Psoas muscle (tissue), 7 donors: ENCODE measurements at regions not wholly inside any gene's neighbourhood (a gene's known extent, or its start where the extent isn't known, plus 50 kb on each side); places are given as distances from the start of the nearest gene placed in this dataset.
A peak's percentile ranks its signal among the peaks of the same experiment; 100 is the strongest.

Experiments
- ATAC-seq, 4 donors: fragments of 200-7000 bp; cut with Tn5 transposase; one replicate each; pipeline ENCODE4 v1.9.1; 2020; ENCODE audit warnings: moderate library complexity in 3 of 4, mild to moderate bottlenecking in 2 of 4
- DNase-seq, 2 donors: peaks; one replicate each; pipeline ENCODE4 v3.0.0-alpha.2; 2020
- H3K27ac ChIP-seq: fragments of 200-600 bp; one replicate; pipeline ENCODE4 v1.8.0; 2022
- H3K27me3 ChIP-seq, 3 donors: fragments of 200-600 bp in 1 of 3; one replicate each; pipeline versions ENCODE4 v1.6.1 to v1.8.0; 2013 to 2022; ENCODE audit warnings: low read length in 2 of 3, mild to moderate bottlenecking in 2 of 3, moderate library complexity in 1 of 3; ENCODE audit not compliant: insufficient read depth in 3 of 3
- H3K36me3 ChIP-seq, 2 donors: fragments of 200-600 bp in 1 of 2; one replicate each; pipeline versions ENCODE4 v1.6.1 to v1.8.0; 2013 to 2022; ENCODE audit warnings: low read depth in 1 of 2, mild to moderate bottlenecking in 1 of 2, moderate library complexity in 1 of 2; ENCODE audit not compliant: insufficient read depth in 1 of 2
- H3K4me1 ChIP-seq: fragments of 200-600 bp; one replicate; pipeline ENCODE4 v1.8.0; 2022
- H3K4me3 ChIP-seq: fragments of 200-600 bp; one replicate; pipeline ENCODE4 v1.8.0; 2022; ENCODE audit warnings: mild to moderate bottlenecking
- H3K9me3 ChIP-seq: fragments of 200-600 bp; one replicate; pipeline ENCODE4 v1.8.0; 2022
- CTCF ChIP-seq: fragments of 200-600 bp; IDR thresholded peaks from one replicate; pipeline ENCODE4 v1.8.0; 2022; ENCODE audit warnings: antibody characterized with exemption
- WGBS, 3 donors: extraction: QIAGEN DNeasy Blood & Tissue Kit; methylation state at CpG; one replicate each; pipeline versions ENCODE4 v1.1.6 to v1.1.7; 2013; 5-methylcytosine and 5-hydroxymethylcytosine counted together
- intact Hi-C, 2 donors: fragments of 100-400 bp; cut with DNase I; formaldehyde crosslinking; loops; one replicate each; pipeline versions ENCODE4 v1.11.0 to v1.14.2; 2022
- donor health status: healthy with polysubstance abuse.
- donor health status: DM: no; HTN: no; CAD: no; lungs with moderate emphysema.
- donor health status: Bipolar disorder and iron deficiency.
- donor health status: healthy.
- donor health status: DM: yes; HTN: yes; CAD: no.
- donor health status: DM: no; HTN: no; CAD: no.
- donor health status: DM: yes; HTN: yes; CAD: no.

GRCh38 chr18:53941601-53942338, 282.7 kb downstream of the MBD2 start:
- Histone ChIP-seq H3K27me3 (no peaks in the 10 kb centered on the region), H3K9me3 (no peaks in the 10 kb centered on the region), H3K36me3 (no peaks in the 10 kb centered on the region), H3K27ac (no peak overlapping the region), H3K4me3 (no peak overlapping the region), H3K4me1 (no peaks in the 10 kb centered on the region)
- DNase-seq (no peak), ATAC-seq (peak in 1 of 4 donors; percentile 42)
- intact Hi-C loops, result no loop called here
- TF ChIP-seq CTCF, result no peak

- Histone ChIP-seq H3K27me3 (no peaks in the 10 kb centered on the region), H3K4me3 (no peak overlapping the region), H3K36me3 (no peaks in the 10 kb centered on the region), H3K4me1 (no peaks in the 10 kb centered on the region), H3K27ac (no peak overlapping the region), H3K9me3 (no peaks in the 10 kb centered on the region)
- WGBS, 3 donors, result 51 to 73% (median 69%) methylated on average over 3 of the region's 3 CpGs
- no peak for ATAC-seq
- TF ChIP-seq CTCF, result no peak
- no peak for DNase-seq
- intact Hi-C loops, result no loop called here
Measured at GRCh38 chr18:53937037-53937436, 287.4 kb downstream of the MBD2 start.

GRCh38 chr18:53935803-53936202, 288.7 kb downstream of the MBD2 start:
- intact Hi-C loops, result no loop called here
- ATAC-seq (no peak), DNase-seq (no peak)
- 27 to 63% (median 62%) methylated on average over 2 of the region's 2 CpGs for WGBS, 3 donors
- no peaks in the 10 kb centered on the region for H3K27me3 ChIP-seq
- no peak overlapping the region for H3K4me3 ChIP-seq
- H3K4me1 ChIP-seq, result no peaks in the 10 kb centered on the region
- H3K36me3 ChIP-seq, result no peaks in the 10 kb centered on the region
- H3K27ac ChIP-seq, result no peak overlapping the region
- TF ChIP-seq CTCF, result no peak
- H3K9me3 ChIP-seq, result no peaks in the 10 kb centered on the region

GRCh38 chr18:53935399-53935798, 289.1 kb downstream of the MBD2 start:
- H3K4me1 ChIP-seq, result no peaks in the 10 kb centered on the region
- intact Hi-C loops, result no loop called here
- WGBS, 3 donors, result 51 to 75% (median 62%) methylated on average over 2 of the region's 2 CpGs
- no peaks in the 10 kb centered on the region for H3K9me3 ChIP-seq
- no peaks in the 10 kb centered on the region for H3K27me3 ChIP-seq
- TF ChIP-seq CTCF, result no peak
- no peak for DNase-seq
- no peak overlapping the region for H3K27ac ChIP-seq
- no peak for ATAC-seq
- no peak overlapping the region for H3K4me3 ChIP-seq
- no peaks in the 10 kb centered on the region for H3K36me3 ChIP-seq
